ENCODE measurements at regions not wholly inside any gene's neighbourhood (a gene's known extent, or its start where the extent isn't known, plus 50 kb on each side); places are given as distances from the start of the nearest gene placed in this dataset.

DNA sequence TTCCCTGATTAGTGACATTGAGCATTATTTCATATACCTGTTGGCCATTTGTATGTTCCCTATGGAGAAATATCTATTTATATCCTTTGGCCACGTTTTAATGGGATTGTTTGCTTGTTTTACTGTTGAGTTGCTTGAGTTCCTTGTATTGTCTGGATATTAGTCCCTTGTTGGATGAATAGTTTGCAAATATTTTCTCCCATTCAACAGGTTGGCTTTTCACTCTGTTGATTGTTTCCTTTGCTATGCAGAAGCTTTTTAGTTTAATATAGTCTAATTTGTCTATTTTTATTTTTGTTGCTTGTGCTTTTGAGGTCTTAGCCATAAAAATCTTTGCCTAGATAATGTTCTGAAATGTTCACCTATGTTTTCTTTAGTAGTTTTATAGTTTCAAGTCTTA is 60.2 kb upstream of the HUWE1 start:
- TF ChIP-seq CTCF (IDR thresholded peaks at IDR 0.05; ENCODE audit: extremely low read depth in 1 of 2, insufficient read depth in 1 of 2, low read depth in 1 of 2, low read length in 2 of 2) (no peak), POLR2A (IDR thresholded peaks at IDR 0.05; ENCODE audit: low read depth, low read length) (no peak), POLR2AphosphoS5 (IDR thresholded peaks at IDR 0.05; ENCODE audit: insufficient read depth, low read depth, low read length) (no peak), EZH2 (IDR thresholded peaks at IDR 0.05; ENCODE audit: borderline replicate concordance, low read depth, low read length, severe bottlenecking) (no peak), GATA2 (IDR thresholded peaks at IDR 0.05; ENCODE audit: insufficient read depth, insufficient read length, low read depth, low read length) (no peak), JUN (IDR thresholded peaks at IDR 0.05; ENCODE audit: borderline replicate concordance, insufficient read depth, insufficient read length, low read depth) (no peak), MYC (IDR thresholded peaks at IDR 0.05; ENCODE audit: low read depth, low read length) (no peak)
- TF ChIP-seq, protein P1, sequence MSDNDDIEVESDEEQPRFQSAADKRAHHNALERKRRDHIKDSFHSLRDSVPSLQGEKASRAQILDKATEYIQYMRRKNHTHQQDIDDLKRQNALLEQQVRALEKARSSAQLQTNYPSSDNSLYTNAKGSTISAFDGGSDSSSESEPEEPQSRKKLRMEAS (IDR thresholded peaks at IDR 0.05; ENCODE audit: insufficient read depth, insufficient read length), result no peak

All from endothelial cell of umbilical vein (primary cell).